GM21786 (cell line): ENCODE measurements at regions not wholly inside any gene's neighbourhood (a gene's known extent, or its start where the extent isn't known, plus 50 kb on each side); places are given as distances from the start of the nearest gene placed in this dataset.

Experiments
- ATAC-seq: cut with Tn5 transposase; IDR thresholded peaks from one replicate; pipeline ENCODE4 v1.9.1; 2021; ENCODE audit not compliant: unreplicated experiment

DNA sequence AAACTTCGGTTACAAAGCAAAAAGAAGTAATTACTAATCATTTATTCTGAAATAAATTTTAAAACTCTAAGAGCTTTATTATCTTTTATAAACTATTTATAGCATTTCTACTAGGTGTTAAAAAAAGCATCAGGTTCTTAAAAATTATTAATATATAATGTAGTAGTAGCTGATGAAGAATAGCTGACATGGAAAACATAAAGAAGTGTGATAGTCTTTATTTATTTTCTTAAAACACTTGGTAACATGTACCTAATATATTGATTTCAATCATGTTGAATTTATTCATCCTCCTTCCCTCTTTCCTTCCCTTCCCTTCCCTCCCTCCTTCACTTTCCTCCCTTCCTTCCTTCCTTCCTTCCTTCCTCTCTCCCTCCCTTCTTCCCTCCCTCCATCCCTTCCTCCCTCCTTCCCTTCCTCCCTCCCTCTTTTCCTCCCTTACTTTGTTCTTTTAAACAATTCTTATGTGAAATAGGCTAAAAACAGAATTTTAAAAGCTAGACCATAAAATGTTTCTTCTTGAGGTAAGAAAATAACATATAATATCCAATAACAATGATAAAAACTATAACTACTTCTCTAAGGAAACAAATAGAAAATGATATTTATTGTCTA, 913.9 kb upstream of the MAP3K7 start:
- no peak for ATAC-seq

DNA sequence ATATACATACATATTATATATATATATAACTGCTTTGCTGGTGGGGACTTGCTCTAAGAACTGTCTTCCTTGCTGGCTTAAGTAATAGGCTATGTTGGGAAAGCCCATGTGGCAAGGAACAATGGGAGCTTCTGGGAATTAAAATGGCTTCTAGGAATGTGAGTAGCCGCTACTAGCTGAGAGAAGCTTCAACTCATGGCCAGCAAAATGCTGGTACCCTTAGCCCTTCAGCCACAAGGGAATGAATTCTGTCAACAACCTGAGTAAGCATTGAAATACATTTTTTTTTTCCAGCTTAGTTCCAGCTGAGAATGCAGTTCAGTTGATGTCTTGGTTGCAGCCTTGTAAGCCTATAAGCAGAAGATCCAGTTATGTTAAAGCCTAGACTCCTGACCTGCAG, 911.7 kb upstream of the MAP3K7 start:
- no peak for ATAC-seq

DNA sequence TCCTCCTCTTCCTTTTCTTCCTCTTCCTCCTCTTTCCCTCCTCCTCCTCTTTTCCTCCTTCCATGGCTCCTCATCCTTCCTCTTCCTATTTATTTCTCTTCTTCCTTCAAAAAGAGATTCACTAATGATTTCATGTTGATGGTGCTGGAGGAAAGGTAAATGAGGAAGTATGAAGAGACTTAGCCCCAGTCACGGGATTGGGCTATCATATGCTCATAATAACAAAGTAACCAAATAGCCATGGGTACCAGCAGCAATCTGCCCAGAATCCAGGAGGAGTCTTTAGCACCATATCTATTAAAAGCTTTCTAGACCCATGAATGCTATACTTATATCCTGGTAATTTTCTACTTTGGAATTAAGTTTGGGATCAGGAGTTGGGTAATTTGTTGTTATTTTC, 910.9 kb upstream of the MAP3K7 start:
- ATAC-seq, result no peak

DNA sequence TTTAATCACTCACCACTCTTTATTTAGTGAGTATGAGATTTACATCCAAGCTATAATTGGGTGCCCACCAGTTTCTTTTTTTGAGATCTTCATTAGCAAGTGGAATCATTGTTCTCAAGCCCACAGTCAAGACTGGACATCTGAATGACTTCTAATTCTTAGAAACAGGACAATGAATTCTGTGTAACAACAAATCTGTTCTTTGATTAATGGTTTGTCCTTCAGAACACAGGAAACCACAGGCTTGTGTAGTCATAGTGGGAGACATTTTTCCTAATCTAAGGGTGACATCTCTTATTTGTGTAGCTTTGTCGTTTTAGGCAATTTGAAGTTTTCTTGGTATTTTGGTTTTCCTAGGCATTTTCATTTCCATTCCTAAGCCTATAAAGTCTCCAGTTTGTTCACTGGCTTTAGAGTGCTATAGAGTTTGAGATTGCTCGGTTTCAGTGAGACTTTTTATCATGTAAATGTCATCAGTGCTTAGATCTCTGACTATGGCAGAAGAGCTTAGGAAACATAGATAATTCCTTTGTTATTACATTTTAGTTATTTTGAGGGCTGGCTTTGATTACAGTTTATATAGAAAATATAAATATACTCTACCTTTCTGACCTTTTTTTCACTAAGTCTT, 903.9 kb upstream of the MAP3K7 start:
- no peak for ATAC-seq

DNA sequence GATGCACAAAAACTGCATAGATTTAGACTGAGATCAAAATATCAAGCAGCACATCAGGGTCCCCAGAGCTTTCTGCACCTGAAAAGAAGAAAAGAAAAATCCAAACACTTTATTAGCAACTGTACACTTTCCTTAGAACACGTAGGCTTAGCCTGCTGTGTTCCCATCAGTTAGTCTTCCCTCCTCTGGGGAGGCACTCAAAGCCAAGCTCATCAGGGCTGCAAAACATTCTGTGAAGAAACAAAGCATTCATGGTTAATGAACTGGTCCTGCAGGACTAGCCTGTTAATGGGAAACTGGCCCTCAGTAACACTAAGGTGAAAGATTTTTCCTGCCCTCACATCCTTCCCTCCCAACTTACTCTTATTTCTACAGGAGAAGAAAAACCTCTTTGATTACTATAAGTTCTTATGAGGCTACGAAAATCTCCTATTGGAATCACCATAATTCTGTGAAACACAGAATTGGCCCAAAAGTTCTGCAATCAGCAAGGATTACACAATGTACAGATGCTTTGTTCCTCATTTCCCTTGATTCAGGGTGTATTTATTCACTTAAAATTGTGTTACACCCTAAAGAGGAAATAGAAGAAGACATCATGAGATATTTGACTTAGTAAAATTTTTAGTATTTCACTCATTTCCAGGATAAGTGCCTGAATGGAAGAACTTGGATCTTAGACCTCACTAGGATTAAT, 901.0 kb upstream of the MAP3K7 start:
- ATAC-seq, result no peak

DNA sequence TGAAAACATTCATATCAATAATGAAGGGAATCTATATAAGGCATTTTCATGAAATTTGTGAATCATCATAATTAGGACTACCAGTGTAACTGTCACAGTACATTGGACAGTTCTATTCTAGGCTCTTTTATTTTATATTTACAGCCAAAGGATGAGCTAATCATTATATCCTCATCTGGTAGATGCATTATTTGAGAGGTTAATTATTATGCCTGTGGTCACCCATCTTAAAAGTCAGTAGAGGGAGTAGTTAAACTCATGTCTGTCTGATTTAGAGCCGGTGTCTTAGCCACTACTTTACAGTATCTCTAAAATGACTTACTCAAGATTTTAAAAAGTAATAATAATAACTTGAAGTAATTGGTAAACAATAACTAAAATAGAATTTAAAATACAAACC, 899.3 kb upstream of the MAP3K7 start:
- no peak for ATAC-seq

DNA sequence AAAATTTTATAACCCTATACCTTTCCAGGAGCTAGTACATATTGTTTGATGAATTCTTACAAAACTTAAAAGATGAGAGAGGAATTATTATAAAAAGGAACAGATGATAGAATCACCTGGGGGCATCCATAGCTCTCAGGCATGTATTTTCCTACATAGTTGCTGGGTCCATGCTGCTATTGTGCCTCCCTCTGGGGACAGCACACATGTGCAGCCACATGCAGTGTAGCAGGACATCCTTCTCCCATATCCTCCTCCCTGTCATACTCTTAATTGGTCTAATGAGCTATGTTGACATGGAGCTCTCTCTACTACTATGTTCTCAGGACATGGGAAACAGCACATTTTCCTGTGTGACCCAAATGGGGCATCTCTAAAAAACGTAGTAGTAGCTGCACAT, 898.2 kb upstream of the MAP3K7 start:
- ATAC-seq, result no peak

DNA sequence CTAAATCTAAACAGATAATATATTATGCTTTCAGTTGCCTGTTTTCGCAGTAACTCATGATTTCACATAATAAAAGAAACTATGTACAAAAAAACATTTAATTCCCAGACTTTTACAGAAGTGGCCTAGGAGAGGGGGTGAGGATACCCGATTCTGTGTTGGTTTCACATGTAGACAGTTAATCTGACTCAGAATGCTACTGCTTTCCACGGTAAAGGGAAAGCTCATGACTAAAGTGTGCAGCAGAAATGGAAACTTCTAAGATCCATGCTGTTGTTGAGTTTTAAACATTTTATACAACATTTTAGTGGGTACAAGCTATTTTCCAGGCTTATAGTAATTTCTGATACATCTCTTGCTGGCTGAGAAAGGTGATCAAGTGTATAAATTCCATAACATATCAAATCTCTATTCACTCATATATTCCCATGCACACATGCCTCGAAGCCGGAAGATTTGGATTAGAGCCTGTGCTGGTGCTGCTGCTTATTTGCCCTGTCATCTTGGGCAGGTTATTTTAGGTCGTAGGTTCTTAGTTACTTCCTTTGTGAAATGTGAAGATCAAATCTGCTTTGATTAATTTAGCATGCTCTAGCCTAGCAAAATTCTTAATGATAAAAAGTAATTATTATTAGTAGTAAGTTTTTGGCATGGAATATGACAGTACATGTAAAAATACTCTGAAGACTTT, 896.7 kb upstream of the MAP3K7 start:
- ATAC-seq, result peak; percentile 36

DNA sequence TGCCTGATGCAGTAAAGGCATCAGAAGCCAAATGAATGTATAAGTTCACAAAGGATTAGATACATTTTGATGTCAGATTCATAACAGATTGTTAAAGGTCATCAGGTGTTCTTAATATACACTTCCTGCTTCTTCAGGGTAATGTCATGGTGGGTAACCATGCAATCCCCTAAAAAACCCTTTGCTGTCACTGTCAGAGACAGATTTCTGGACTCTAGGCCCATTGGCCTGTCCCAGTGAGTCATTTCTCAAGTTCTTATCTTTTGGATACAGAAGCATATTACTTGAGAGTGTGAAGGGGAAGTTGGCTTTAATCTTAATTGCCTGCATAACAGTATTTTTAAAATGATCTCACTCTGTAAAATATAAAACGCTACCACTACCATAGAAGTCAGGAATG, 895.6 kb upstream of the MAP3K7 start:
- peak; percentile 70 for ATAC-seq

DNA sequence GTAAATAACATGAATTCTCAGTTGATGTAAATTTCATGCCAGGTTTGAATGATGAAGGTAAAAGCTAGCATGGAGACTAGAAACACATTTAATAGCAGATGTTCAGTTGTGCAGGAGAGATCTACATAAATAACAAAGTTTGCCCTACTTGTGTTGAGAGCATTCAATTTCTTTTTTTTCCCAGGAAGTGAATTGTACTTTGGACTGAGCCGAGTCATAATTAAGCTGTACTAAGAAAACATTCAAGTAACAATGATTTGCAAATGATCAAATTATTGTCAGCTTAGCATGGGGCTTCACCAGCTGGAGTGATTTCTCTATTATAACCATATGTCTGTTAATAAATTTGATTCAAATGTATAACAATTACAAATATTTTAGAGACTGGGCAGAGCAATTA, 893.5 kb upstream of the MAP3K7 start:
- ATAC-seq, result no peak

DNA sequence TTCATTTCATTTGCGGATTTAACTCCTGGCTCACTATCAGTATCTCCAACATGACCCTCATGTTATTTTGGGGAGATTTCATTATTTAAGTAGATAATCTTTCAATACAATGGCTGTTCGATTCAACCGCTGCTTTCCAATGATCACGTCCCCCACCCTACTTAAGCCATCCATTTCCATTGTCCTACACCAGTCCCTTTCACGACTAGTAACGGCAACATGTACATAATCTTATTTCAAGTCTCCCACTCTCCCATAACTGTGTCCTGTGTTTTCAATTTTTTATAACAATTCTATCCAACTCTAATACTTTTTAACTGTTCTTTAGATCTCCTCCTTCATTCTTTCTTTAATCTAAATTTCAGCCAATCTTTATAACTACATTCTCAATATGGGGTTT, 890.8 kb upstream of the MAP3K7 start:
- no peak for ATAC-seq

DNA sequence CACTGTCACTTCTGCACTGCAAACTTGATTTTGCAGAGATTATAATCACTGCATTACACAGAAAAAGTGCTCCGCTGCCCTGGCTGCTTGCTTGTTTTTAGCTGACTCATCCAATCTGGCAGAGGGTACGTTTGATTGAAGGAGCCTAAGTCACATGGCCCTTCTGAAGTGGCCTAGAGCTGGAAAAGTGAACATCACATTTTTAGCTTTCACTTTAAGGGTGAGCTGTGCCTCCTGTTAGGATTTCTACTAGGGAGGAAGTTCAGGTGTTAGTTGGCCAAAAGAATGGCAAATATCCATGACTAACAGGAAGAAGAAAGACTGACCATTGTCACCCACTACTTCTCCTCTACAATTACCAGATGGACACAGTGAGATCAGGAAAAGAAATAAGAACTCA, 889.1 kb upstream of the MAP3K7 start:
- ATAC-seq, result peak; percentile 75

DNA sequence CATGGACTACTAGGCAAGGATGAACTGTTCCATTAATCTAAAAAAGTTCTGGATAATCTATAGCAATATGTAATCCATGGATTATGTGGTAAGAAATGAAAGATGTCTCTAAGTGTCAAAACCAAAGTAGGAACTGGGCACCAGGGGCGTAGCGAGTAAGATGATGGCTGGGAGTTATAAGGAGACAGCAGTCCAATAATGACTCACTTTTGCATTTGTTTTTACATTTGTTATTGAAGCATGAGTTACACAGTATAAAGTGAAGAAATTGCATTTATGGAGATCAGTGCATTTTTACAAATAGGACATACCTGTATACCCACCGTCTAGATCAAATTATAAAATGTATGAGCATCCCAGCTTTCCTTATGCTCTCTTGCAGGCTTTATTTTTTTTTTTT, 878.5 kb upstream of the MAP3K7 start:
- no peak for ATAC-seq

DNA sequence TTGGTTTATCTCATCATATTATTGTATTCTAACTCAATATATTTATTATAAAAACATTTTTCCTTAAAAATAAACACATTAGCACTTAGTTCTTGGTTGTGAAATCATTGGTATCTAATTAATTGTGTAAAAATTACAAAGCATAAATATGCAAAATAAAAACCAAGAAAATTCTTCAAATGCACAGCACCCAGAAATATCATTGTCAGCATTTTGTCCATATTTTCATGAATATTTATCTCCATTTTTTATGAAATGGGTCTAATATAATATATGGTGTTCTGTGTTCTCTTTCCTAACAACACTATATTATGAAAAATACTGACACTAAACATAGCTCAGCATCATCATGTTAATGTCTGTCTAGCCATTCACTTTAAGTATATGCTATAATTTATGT, 877.8 kb upstream of the MAP3K7 start:
- no peak for ATAC-seq

DNA sequence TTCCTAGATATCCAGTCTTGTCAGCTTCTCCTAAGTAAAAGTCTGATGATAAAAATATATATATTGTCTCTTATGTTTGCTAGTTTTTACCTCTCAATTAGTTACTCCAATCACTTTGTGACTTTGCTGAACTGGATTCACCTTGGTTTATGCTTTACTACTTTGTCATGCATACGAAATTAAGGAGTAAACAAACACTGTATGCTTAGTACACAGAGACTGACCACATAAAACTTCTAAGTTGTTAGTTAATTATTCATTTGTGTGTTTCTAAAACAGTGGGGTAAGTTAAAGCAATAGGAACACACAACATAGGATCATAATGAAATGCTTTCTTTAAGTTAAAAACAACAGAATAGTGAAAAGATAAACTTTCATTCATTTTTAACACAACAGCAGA, 877.3 kb upstream of the MAP3K7 start:
- ATAC-seq, result peak; percentile 57

DNA sequence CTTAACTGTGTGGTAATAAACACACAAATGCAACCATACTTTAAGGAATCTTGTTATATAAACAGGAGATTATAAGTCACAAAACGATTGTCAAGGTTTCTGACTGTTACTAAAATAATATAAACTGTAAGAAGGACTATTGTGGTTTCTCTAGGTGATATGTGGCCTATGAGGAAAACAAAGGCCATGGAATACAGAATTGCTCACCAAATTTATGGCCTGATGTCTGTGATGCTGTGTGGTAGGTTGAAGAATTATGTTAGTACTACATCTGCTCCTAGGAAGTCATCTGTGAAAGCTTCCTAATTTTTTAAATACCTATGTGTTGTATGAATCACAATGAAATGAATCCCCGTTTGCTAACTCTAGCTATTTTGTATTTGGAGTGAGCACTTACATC, 875.4 kb upstream of the MAP3K7 start:
- ATAC-seq, result no peak

DNA sequence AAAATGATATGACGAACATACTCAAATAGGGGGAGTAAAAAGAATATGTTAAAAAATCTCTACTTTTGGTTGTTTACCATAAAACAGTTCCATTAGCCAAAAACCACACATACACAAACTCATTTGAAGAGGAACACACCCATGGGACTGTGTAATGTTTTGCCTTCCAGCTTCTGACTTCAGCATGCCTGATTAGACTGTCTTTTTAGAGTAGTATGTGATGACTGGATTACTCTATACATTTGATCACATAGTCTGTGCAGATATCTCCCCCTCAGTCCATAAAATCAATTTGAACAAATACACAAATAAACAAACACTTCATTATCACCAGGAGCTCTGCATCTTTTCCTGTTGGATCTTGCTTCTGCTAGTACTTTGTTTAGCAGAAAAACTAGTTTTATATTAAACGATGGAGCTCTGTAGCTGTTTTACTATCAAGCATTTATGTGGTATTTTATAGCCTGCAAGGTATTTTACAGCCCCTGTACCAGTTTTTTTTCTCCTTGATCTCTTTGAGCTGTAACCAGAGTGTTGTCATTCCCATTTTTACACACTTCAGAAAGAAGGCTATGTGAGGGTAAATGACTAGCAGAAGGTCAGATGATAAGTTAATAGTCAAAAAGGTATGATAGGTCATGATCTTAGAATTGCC, 866.5 kb upstream of the MAP3K7 start:
- no peak for ATAC-seq

DNA sequence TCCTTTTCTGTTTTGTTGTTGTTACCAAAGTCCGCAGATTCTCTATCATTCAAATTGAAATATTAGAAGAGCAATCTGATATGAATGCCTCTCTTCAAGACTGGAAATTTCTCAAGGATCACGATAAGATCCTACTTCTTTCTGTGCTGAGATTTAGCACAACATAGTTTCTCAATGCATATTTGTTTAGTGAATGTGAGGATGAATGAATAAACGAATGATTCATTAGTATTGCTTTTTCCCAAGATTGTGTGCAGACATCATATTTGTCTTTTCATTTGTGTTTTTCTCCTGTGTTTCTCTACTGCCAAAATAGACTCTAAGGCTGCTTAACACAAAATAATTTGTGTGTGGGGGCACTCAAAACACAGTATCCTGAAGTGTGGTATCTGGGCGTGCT, 862.7 kb upstream of the MAP3K7 start:
- ATAC-seq, result no peak

DNA sequence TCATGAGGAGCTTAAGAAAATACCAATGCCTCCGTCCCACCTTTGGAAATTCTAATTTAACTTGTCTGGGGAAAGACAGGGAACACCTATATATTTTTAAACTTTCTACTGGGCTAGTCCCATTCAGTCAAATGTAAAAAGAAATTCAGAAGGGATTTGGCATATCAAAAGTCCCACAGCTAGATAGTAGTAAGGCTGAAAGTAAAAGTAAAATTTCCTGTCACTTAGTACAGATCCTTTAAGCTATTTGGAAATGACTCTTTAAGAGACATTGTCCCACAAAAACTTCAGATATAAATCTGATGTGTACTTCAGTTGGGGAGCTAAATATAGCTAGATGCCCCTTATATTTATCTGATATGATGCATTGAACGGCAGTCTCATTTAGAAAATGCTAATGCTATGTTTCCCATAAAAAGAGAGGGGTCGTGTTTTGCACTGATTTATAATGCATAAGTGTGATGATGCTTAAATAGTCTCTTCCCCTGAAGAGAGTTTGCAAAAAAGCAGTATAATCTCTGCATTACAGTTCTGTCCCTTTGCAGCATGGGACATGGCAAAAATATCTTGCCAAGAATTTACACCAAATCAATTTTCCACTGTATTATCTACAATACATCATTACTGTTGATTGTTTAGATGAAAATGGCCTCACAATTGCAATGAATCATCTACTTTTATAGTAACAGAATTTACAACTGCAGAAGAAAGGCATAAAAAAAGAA, 860.8 kb upstream of the MAP3K7 start:
- ATAC-seq, result peak; percentile 55

DNA sequence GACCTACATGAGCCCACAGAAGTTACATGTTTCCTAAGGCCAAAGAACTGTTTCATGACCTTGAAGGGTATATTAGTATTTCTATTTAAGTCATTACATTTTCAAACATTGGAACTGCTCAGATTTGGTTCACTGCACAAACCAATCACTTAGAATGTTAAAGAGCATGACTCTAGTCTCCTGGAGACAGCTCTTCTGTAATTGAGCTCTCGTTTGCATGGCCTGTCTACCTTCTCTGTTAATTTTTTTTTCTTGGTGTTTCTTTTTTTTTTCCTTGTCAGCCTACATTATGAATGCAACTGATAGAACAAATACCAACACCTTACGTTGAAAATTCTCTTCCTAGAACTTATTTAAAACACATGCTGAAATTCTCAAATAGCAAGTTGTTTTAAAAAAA, 860.2 kb upstream of the MAP3K7 start:
- ATAC-seq, result peak; percentile 32

DNA sequence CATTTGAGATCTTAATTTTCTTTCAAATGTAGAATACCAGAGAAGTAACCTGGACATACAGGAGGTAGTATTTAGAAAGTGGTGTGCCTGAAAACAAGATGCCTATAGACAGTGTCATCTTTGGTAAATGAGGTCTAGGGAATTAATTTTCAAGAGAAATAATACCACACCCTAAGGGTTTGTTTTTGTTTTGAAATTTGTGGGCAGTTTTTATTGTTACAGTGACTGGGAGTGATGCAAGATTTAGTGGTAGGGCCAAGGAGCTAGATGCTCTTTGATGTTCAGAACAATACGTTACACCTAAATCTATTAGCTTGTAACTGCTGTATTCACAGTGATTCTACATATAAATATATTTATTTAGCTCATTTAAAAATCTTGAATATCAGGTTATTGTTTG, 856.5 kb upstream of the MAP3K7 start:
- ATAC-seq, result no peak
